Aorta (tissue), 5 donors: ENCODE measurements at regions not wholly inside any gene's neighbourhood (a gene's known extent, or its start where the extent isn't known, plus 50 kb on each side); places are given as distances from the start of the nearest gene placed in this dataset.
"Not testable (repeated sequence)": the region's sequence is repeated elsewhere in the genome, so short reads cannot be mapped to it uniquely, and the experiment has no call there.

Experiments used
- ATAC-seq: fragments of 200-7000 bp; cut with Tn5 transposase; one replicate; pipeline ENCODE4 v1.9.1; 2022; ENCODE audit warnings: moderate library complexity; ENCODE audit not compliant: low FRiP score
- DNase-seq, 2 donors: peaks; one replicate each; pipeline ENCODE4 v3.0.0-alpha.2; 2020
- H3K27ac ChIP-seq, 2 donors: one replicate each; pipeline ENCODE4 v1.5.1; 2013; ENCODE audit warnings: low read length in 2 of 2, mild to moderate bottlenecking in 2 of 2, moderate library complexity in 2 of 2, control low read depth in 1 of 2, inconsistent platforms in 1 of 2, low read depth in 1 of 2
- H3K27me3 ChIP-seq, 2 donors: one replicate each; pipeline ENCODE4 v1.6.1; 2013; ENCODE audit warnings: control low read depth in 1 of 2, low read length in 1 of 2, mild to moderate bottlenecking in 1 of 2, moderate library complexity in 1 of 2; ENCODE audit not compliant: insufficient read depth in 2 of 2, control insufficient read depth in 1 of 2
- H3K36me3 ChIP-seq, 2 donors: one replicate each; pipeline ENCODE4 v1.6.1; 2013; ENCODE audit warnings: control low read depth in 1 of 2, low read length in 1 of 2, mild to moderate bottlenecking in 1 of 2; ENCODE audit not compliant: insufficient read depth in 2 of 2, control insufficient read depth in 1 of 2
- H3K4me1 ChIP-seq, 2 donors: one replicate each; pipeline ENCODE4 v1.6.1; 2013; ENCODE audit warnings: low read length in 2 of 2, control low read depth in 1 of 2, mild to moderate bottlenecking in 1 of 2, moderate library complexity in 1 of 2; ENCODE audit not compliant: insufficient read depth in 2 of 2, control insufficient read depth in 1 of 2
- H3K4me3 ChIP-seq, 2 donors: one replicate each; pipeline ENCODE4 v1.5.1; 2013; ENCODE audit warnings: low read length in 2 of 2, control low read depth in 1 of 2, mild to moderate bottlenecking in 1 of 2
- H3K9me3 ChIP-seq: one replicate; pipeline ENCODE4 v1.6.1; 2013; ENCODE audit warnings: mild to moderate bottlenecking, low read length; ENCODE audit not compliant: control insufficient read depth
- WGBS, 2 donors: extraction: QIAGEN DNeasy Blood & Tissue Kit; methylation state at CpG; one replicate each; pipeline ENCODE4 v1.1.7; 2013; 5-methylcytosine and 5-hydroxymethylcytosine counted together
- intact Hi-C, 2 donors: fragments of 100-400 bp; cut with DNase I; formaldehyde crosslinking; loops; one replicate each; pipeline versions ENCODE4 v1.14.2 to v1.15.0; 2022
- donor health status: healthy with polysubstance abuse.
- donor health status: Bipolar disorder and iron deficiency.
- donor health status: DM: no; HTN: no; CAD: no.
- donor health status: DM: no; HTN: no; CAD: no.
- donor health status: DM: yes; HTN: yes; CAD: no.

DNA sequence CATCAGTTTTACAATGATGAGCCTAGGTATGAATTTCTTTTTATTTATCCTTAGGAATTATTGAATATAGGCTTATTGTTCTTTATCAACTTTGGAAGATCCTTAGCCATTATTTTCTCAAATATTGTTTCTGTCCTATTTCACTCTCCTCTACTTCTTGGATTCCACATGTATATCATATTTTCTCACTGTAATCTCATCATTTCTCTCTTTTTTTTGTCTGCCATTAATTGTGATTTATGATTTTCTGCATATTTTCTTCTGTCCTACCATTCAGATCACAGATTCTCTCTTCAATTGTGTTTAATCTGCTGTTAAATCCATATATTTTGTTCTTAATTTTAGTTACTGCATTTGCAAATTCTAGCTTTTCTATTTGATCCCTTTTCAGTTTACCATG is 139.8 kb downstream of the ARRDC3 start:
- ATAC-seq, result no peak
- no peaks in the 10 kb centered on the region for H3K9me3 ChIP-seq
- no peaks in the 10 kb centered on the region for H3K36me3 ChIP-seq
- no peaks in the 10 kb centered on the region for H3K27me3 ChIP-seq
- no peaks in the 10 kb centered on the region for H3K4me1 ChIP-seq
- H3K4me3 ChIP-seq, result no peak overlapping the region
- H3K27ac ChIP-seq, result no peak overlapping the region
- intact Hi-C loops, result no loop called here
- DNase-seq, result no peak

DNA sequence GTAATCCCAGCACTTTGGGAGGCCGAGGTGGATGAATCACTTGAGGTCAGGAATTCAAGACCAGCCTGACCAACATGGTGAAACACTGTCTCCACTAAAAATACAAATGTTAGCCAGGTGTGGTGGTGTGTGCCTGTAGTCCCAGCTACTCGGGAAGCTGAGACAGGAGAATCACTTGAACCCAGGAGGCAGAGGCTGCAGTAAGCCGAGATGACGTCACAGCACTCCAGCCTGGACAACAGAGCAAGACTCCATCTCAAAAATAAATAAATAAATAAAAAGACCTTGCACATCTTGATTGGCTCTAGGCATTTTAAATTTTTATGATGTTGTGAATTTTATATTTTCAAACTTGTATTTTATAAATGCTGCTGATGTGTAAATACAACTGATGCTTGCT is 141.7 kb downstream of the ARRDC3 start:
- ATAC-seq, DNase-seq, H3K9me3 ChIP-seq, H3K36me3 ChIP-seq, intact Hi-C loops, H3K4me1 ChIP-seq, H3K27me3 ChIP-seq, H3K27ac ChIP-seq, H3K4me3 ChIP-seq: not testable (repeated sequence)
- WGBS, 2 donors, result 95 to 98% methylated on average over 4 of the region's 4 CpGs

- Histone ChIP-seq H3K4me3 (no peak overlapping the region), H3K36me3 (no peaks in the 10 kb centered on the region), H3K4me1 (no peaks in the 10 kb centered on the region), H3K27me3 (no peaks in the 10 kb centered on the region), H3K9me3 (no peaks in the 10 kb centered on the region), H3K27ac (no peak overlapping the region)
- DNase-seq, result no peak
- no peak for ATAC-seq
- 87 to 90% methylated on average over 4 of the region's 4 CpGs for WGBS, 2 donors
- intact Hi-C loops, result no loop called here
Observed at GRCh38 chr5:91240175-91240574, 142.9 kb downstream of the ARRDC3 start.

GRCh38 chr5:91235271-91235694 is 147.8 kb downstream of the ARRDC3 start:
- no peak overlapping the region for H3K4me3 ChIP-seq
- intact Hi-C loops, result no loop called here
- DNase-seq (no peak), ATAC-seq (peak; percentile 7)
- no peaks in the 10 kb centered on the region for H3K4me1 ChIP-seq
- no peaks in the 10 kb centered on the region for H3K36me3 ChIP-seq
- no peak overlapping the region for H3K27ac ChIP-seq
- WGBS, 2 donors, result 71 to 79% methylated on average over 2 of the region's 2 CpGs
- no peaks in the 10 kb centered on the region for H3K27me3 ChIP-seq
- H3K9me3 ChIP-seq, result no peaks in the 10 kb centered on the region

DNA sequence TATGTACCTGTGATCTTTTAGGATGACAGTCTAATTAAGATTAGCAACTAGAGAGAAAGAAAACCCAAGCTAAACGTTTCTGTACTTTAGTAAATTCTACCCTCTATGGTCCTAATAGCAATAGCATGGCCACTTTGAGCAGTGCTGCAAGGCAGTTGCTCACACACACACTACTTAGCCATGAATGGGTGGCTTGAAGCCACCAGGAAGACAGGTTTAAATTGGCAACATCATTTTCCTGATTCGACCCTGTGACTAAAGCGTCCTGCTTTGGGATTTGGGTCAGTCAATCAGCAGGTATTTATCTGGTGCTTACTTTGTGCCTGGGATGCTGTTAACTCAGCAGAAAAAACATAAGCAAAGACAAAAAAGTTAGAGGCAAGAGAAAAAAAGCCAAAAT is 150.6 kb downstream of the ARRDC3 start:
- H3K4me1 ChIP-seq, result no peaks in the 10 kb centered on the region
- H3K36me3 ChIP-seq, result no peaks in the 10 kb centered on the region
- intact Hi-C loops, result no loop called here
- no peaks in the 10 kb centered on the region for H3K27me3 ChIP-seq
- WGBS, 2 donors, result 53 to 56% methylated on average over 3 of the region's 3 CpGs
- ATAC-seq (no peak), DNase-seq (no peak)
- no peak overlapping the region for H3K4me3 ChIP-seq
- no peak overlapping the region for H3K27ac ChIP-seq
- H3K9me3 ChIP-seq, result no peaks in the 10 kb centered on the region

GRCh38 chr5:91229031-91229727 is 153.9 kb downstream of the ARRDC3 start:
- DNase-seq, result no peak
- H3K27me3 ChIP-seq, result no peaks in the 10 kb centered on the region
- no peak overlapping the region for H3K27ac ChIP-seq
- intact Hi-C loops, result loop anchor here in 1 of 2 donors (5.0 to 10.0 kb wide), 2 partner anchors 46 to 153 kb away; partner anchors contain the start of gene ARRDC3
- no peaks in the 10 kb centered on the region for H3K9me3 ChIP-seq
- no peak overlapping the region for H3K4me3 ChIP-seq
- WGBS, 2 donors, result 87 to 89% methylated on average over 1 of the region's 1 CpG
- ATAC-seq, result no peak
- H3K36me3 ChIP-seq, result no peaks in the 10 kb centered on the region
- H3K4me1 ChIP-seq, result no peaks in the 10 kb centered on the region

GRCh38 chr5:91228188-91228587 is 154.9 kb downstream of the ARRDC3 start:
- Histone ChIP-seq H3K9me3 (no peaks in the 10 kb centered on the region), H3K36me3 (no peaks in the 10 kb centered on the region), H3K27ac (no peak overlapping the region), H3K4me3 (no peak overlapping the region), H3K27me3 (no peaks in the 10 kb centered on the region), H3K4me1 (no peaks in the 10 kb centered on the region)
- DNase-seq (no peak), ATAC-seq (no peak)
- intact Hi-C loops, result loop anchor here in 1 of 2 donors (5.0 to 10.0 kb wide), 2 partner anchors 47 to 154 kb away; partner anchors contain the start of gene ARRDC3
- WGBS, 2 donors, result 95 to 100% methylated on average over 1 of the region's 1 CpG

DNA sequence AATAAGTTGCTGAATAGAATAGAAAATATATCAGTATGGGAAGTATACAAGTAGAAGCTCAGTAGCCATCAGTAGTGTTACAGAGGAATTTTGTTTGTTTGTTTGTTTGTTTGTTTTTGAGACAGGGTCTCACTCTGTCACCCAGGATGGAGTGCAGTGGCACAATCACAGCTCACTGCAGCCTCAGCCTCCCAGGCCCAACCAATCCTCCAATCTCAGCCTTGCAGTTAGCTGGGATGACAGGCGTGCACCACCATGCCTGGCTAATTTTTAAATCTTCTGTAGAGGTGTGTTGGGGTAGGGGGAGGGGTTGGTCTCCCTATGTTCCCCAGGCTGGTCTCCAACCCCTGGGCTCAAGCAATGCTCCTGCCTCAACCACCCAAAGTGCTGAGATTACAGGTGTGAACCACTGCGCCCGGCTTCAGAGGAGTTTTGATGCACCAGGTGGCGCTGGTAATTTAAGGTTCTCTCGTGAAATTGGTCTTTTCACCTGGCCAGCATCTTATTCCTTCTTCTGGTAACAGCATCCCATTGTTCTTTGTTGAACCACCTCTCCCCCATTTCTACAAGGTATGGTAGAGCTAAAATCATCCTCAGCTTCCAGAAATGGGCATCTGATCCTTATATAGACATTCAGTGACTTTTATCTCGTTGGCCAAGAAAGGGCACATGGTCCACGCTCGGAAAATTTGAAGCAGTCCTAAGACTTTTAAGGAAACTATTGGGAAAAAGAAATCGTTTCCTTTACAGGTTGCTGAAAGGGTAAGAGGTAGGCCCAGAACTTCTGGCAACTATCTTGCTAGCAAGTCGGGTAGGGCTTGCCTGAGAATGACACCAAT is 157.1 kb downstream of the ARRDC3 start:
- no peak for ATAC-seq
- intact Hi-C loops, result loop anchor here in 1 of 2 donors (5.0 to 10.0 kb wide), 2 partner anchors 49 to 156 kb away; partner anchors contain the start of gene ARRDC3
- H3K4me1 ChIP-seq, result no peaks in the 10 kb centered on the region
- no peak for DNase-seq
- H3K9me3 ChIP-seq, result no peaks in the 10 kb centered on the region
- 68% methylated on average over 10 of the region's 10 CpGs for WGBS, 2 donors
- H3K27ac ChIP-seq, result no peak overlapping the region
- no peak overlapping the region for H3K4me3 ChIP-seq
- H3K36me3 ChIP-seq, result no peaks in the 10 kb centered on the region
- no peaks in the 10 kb centered on the region for H3K27me3 ChIP-seq
